Thyroid gland (tissue), 4 donors: ENCODE measurements at regions not wholly inside any gene's neighbourhood (a gene's known extent, or its start where the extent isn't known, plus 50 kb on each side); places are given as distances from the start of the nearest gene placed in this dataset.

Source experiments
- CTCF ChIP-seq, 6 experiments: fragments of 200-600 bp in 3 of 6; fragments of 450-650 bp in 3 of 6; sonication (generic) in 3 of 6; IDR thresholded peaks; one replicate each; pipeline ENCODE4 v1.5.1; 2016 to 2019; ENCODE audit warnings: antibody characterized with exemption in 6 of 6, mild to moderate bottlenecking in 2 of 6, inconsistent platforms in 1 of 6, moderate library complexity in 1 of 6
- POLR2A ChIP-seq, 2 donors: fragments of 450-650 bp; IDR thresholded peaks; one replicate each; pipeline ENCODE4 v1.6.1; 2017; ENCODE audit warnings: antibody characterized with exemption in 2 of 2, mild to moderate bottlenecking in 2 of 2, moderate library complexity in 1 of 2

DNA sequence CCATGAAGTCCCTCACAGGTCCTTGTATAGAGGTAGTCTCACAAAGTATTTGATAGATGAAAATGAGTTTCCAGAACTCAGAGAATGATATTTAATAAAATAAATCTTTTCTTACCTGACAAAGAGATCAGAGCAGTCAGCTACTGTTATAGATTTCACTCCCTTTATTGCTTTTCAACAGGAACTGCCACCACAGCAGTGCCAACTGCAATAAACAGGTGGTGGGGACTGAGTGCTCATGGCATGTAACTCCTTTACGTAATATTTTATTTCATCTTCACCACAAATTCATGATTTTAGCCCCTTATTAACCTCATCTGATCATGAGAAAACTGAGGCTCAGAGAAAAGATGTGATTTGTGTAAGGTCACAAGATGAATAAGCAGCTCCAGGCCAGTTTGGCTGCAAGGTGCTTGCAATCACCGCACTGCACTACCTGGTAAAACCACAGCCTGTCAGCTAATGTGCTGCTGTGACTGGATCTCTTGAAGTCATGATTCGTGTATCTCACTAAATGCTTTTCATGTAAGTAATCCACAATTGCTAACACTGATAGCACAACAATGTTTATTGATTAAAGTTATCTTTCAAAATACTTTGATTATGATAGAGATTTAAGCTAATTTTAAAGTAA lies 78.8 kb downstream of the WNT5A start:
- TF ChIP-seq POLR2A (IDR thresholded peaks at IDR 0.05) (no peak), CTCF (IDR thresholded peaks at IDR 0.05) (no peak)
